GM12872 (cell line): ENCODE measurements at regions not wholly inside any gene's neighbourhood (a gene's known extent, or its start where the extent isn't known, plus 50 kb on each side); places are given as distances from the start of the nearest gene placed in this dataset.

Experiments used
- TF ChIP-seq, protein P1 (sequence below): IDR thresholded peaks from 3 replicates; pipeline ENCODE4 v1.5.1; 2011; ENCODE audit warnings: low read depth, mild to moderate bottlenecking, low read length, moderate library complexity; ENCODE audit not compliant: insufficient read depth

DNA sequence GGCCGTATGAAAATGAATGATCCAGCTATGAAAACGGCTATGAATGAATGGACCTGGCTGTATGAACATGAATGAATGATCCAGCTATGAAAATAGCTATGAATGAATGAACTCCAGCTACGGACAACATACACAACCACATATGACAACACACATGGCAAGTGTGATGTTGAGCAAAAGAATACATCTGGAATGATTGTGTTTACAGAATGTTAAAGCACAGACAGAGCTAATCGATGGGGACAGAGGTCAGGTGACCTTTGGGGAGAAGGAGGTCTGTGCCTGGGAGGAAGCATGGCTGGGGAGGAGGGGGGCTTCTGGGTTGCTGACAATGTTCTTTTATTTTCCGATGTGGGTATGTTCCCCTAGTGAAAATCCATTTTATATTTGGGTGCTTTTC lies 174.0 kb upstream of the WSCD1 start:
- TF ChIP-seq, protein P1, sequence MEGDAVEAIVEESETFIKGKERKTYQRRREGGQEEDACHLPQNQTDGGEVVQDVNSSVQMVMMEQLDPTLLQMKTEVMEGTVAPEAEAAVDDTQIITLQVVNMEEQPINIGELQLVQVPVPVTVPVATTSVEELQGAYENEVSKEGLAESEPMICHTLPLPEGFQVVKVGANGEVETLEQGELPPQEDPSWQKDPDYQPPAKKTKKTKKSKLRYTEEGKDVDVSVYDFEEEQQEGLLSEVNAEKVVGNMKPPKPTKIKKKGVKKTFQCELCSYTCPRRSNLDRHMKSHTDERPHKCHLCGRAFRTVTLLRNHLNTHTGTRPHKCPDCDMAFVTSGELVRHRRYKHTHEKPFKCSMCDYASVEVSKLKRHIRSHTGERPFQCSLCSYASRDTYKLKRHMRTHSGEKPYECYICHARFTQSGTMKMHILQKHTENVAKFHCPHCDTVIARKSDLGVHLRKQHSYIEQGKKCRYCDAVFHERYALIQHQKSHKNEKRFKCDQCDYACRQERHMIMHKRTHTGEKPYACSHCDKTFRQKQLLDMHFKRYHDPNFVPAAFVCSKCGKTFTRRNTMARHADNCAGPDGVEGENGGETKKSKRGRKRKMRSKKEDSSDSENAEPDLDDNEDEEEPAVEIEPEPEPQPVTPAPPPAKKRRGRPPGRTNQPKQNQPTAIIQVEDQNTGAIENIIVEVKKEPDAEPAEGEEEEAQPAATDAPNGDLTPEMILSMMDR: no peak

- TF ChIP-seq, protein P1: no peak
Measured at GRCh38 chr17:5897275-5897911, 172.8 kb upstream of the WSCD1 start.

DNA sequence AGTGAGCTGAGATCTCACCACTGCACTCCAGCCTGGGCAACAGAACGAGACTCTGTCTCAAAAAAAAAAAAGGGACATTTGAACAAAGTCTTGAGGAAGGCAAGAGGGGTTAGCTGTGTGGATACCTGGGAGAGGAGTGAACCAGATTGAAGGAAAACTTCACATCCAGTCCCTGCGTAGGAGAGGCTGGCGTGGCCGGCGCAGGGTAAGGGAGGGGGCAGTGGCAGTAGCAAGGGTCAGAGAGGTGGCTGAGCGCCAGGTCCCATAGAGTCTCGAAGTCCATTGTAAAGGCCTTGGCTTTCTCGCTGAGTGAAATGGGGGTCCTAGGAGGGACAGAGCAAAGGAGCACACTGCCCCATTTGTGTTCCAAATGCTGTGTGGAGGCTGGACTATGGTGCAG lies 171.8 kb upstream of the WSCD1 start:
- TF ChIP-seq, protein P1: no peak

- TF ChIP-seq, protein P1: no peak
Measured at GRCh38 chr17:5899496-5900195, 170.5 kb upstream of the WSCD1 start.

DNA sequence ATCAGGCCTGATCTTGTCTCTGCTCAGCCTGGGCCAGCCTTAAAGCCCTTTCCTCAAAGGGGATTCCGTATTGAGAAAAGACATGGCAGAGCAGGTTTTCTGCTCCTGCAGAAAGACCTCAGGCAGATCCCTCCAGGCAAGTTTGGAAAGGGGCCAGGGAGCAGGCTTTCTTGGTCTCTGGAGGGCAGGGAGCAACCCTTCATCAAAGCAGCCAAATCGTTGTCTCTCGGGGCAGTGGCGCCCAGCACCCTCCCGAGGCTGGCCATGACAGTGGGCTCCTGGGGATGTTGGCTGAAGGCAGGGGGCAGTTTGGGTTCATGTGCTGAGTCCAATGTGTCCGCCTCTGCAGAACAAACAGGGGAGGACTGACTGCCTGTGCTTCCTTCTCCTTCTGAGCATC lies 168.4 kb upstream of the WSCD1 start:
- TF ChIP-seq, protein P1: no peak

DNA sequence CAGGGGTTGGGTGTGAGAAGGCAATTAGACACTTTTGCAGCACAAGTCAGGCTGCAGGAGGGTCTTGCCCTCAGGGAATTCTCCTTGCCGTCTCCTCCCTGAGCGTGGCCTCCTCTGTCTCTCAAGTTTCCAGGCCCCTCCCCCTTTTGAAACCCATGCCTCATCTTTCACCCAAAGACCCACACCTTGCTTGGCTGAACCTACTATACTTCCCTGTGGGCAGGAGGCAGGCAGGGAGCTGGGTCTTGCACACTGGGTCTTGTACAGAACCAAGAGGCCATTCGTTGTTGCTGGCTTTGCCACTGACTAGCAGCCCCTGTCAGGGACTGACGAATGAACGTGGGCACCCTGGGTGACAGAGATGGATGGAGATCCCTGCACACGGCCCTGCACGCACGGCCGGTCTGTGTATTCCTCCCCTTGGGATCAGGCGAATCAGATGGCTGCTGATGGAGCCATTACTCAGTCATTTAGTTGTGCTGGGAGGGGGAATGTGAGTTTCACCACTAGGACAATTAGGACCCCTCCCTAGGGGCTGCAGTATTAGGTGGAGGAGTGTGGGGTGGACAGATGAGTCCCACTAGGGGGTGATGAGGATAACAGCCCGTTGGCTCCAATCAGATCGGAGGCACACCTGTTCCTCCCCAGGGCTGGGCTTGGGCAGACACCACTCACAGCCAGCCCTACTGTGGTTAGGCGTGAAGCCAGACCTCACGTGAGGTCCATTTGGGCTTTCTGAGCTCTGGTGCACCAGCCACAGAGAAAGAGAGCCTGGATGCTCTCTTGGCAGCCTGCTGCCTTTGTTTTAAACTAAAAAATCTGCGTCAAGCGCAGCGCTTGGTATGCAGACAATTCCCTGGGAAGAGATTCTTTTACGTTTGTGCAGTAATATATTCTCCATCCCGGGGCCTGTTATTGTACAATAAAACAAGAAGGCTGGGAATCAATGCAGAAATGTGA lies 167.7 kb upstream of the WSCD1 start:
- TF ChIP-seq, protein P1: no peak

- TF ChIP-seq, protein P1: no peak
Measured at GRCh38 chr17:5911919-5912318, 158.3 kb upstream of the WSCD1 start.
